ENCODE measurements at regions not wholly inside any gene's neighbourhood (a gene's known extent, or its start where the extent isn't known, plus 50 kb on each side); places are given as distances from the start of the nearest gene placed in this dataset.

DNA sequence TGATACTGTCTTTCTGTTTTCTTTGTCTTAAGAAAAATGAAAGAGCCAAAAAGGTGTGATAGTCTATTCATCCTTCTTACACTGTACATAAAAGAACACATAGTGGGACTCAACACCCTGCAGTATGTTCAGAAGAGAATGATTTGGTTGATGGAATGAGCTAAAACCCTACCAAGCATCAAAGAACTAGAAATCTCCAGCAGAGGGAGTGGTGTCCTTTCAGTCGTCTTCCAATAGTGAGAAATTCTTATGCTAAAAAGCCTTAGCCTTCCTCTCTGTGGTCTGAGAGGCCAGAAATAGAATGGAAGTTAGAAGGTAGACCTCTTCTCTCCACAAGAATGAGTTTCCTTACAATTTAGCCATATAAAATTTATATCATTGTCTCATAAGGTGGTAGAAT is 393.4 kb upstream of the SEL1L start:
- no peaks in the 10 kb centered on the region for H3K9me3 ChIP-seq
- no peak for FAIRE-seq
- CTCF ChIA-PET: no interaction called here

DNA sequence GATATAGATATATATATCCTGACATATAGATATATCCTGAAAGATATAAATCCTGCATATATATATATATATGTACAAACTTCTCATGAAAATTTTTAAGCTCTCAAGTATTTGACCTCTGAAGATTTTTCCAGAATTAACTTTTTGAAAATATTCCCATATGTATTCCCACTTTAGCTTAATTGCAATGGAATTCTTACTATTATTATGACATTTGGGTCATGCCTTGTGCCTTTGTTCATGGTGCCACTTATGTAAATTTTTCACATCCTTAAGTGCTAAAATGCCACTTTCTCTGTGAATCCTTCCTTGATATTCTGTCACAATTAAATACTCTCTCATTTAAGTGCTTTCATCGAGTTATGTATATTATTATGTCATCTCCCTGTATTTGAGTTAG is 398.2 kb upstream of the SEL1L start:
- no peak for DNase-seq (ENCODE audit: low read depth in 1 of 2, low spot score in 1 of 2)
- FAIRE-seq: no peak
- H3K4me3 ChIP-seq: no peak overlapping the region
- no peak overlapping the region for H3K4me2 ChIP-seq
- ATAC-seq: no peak
- ChIA-PET CTCF (no interaction called here), POLR2A (no interaction called here)
- no peak overlapping the region for H3K27ac ChIP-seq
- WGBS (ENCODE audit: missing lambda C conversion rate): 3% methylated on average over 1 of the region's 1 CpG
- no peaks in the 10 kb centered on the region for H3K4me1 ChIP-seq
- H3K9me3 ChIP-seq: no peaks in the 10 kb centered on the region
- TF ChIP-seq NR3C1 (IDR thresholded peaks at IDR 0.05) (no peak), RCOR1 (IDR thresholded peaks at IDR 0.05; ENCODE audit: low read depth, low read length) (no peak), EP300 (IDR thresholded peaks at IDR 0.05) (no peak), HOXB5 (CRISPR knock-in tag; IDR thresholded peaks at IDR 0.05) (no peak), RFX5 (IDR thresholded peaks at IDR 0.05) (no peak), CHD4 (IDR thresholded peaks at IDR 0.05; ENCODE audit: borderline replicate concordance) (no peak), HOXB13 (CRISPR knock-in tag; IDR thresholded peaks at IDR 0.05; ENCODE audit: low read depth) (no peak), EHF (CRISPR knock-in tag; IDR thresholded peaks at IDR 0.05) (no peak)
- TF ChIP-seq, protein P1, sequence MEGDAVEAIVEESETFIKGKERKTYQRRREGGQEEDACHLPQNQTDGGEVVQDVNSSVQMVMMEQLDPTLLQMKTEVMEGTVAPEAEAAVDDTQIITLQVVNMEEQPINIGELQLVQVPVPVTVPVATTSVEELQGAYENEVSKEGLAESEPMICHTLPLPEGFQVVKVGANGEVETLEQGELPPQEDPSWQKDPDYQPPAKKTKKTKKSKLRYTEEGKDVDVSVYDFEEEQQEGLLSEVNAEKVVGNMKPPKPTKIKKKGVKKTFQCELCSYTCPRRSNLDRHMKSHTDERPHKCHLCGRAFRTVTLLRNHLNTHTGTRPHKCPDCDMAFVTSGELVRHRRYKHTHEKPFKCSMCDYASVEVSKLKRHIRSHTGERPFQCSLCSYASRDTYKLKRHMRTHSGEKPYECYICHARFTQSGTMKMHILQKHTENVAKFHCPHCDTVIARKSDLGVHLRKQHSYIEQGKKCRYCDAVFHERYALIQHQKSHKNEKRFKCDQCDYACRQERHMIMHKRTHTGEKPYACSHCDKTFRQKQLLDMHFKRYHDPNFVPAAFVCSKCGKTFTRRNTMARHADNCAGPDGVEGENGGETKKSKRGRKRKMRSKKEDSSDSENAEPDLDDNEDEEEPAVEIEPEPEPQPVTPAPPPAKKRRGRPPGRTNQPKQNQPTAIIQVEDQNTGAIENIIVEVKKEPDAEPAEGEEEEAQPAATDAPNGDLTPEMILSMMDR (IDR thresholded peaks at IDR 0.05): no peak

More for the DNA sequence above, 393.4 kb upstream of the SEL1L start:
- WGBS (ENCODE audit: missing lambda C conversion rate): 0% methylated on average over 1 of the region's 1 CpG
- Histone ChIP-seq H3K4me1 (no peaks in the 10 kb centered on the region), H3K27ac (no peak overlapping the region), H3K4me2 (no peak overlapping the region), H3K4me3 (no peak overlapping the region)
- no peak for DNase-seq (ENCODE audit: low read depth in 1 of 2, low spot score in 1 of 2)
- POLR2A ChIA-PET: no interaction called here
- no peak for TF ChIP-seq CHD2 (IDR thresholded peaks at IDR 0.05; ENCODE audit: low read length, partially characterized antibody)
- no peak for ATAC-seq

DNA sequence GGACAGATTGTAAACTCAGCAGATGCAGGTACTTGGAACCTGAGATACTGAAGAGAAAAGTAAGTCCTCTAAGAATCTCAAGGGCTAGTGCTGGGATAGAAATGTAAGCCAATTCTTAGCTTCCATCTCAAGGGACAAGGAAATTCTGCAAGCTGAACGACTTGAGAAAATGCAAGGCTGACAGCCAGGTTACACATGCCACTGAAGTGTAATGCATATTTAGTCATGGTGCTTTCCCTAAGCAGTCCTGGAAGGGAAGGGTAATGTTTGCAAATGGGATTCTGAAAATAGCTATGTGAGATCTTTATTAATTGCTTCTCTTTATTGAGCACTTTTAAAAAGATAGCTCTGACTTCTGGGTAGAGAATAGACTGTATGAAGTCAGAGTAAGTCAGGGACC is 402.7 kb upstream of the SEL1L start:
- DNase-seq (ENCODE audit: low read depth in 1 of 2, low spot score in 1 of 2) (no peak), ATAC-seq (no peak), FAIRE-seq (no peak)
- H3K4me3 ChIP-seq: no peak overlapping the region
- H3K4me2 ChIP-seq: no peak overlapping the region
- H3K9me3 ChIP-seq: no peaks in the 10 kb centered on the region
- 0% methylated on average over 1 of the region's 1 CpG for WGBS (ENCODE audit: missing lambda C conversion rate)
- H3K27ac ChIP-seq: no peak overlapping the region
- ChIA-PET CTCF (no interaction called here), POLR2A (no interaction called here)
- TF ChIP-seq PHF8 (IDR thresholded peaks at IDR 0.05; ENCODE audit: borderline replicate concordance, low read depth): no peak
- no peak for TF ChIP-seq CBX2 (IDR thresholded peaks at IDR 0.05; ENCODE audit: borderline replicate concordance, low read depth)
- no peak for TF ChIP-seq RNF2 (IDR thresholded peaks at IDR 0.05; ENCODE audit: borderline replicate concordance, low read depth)
- TF ChIP-seq HDAC2 (IDR thresholded peaks at IDR 0.05): no peak
- no peak for TF ChIP-seq CEBPB (IDR thresholded peaks at IDR 0.05)
- TF ChIP-seq MYC (IDR thresholded peaks at IDR 0.05; ENCODE audit: borderline replicate concordance, low read length): no peak
- TF ChIP-seq SMC3 (IDR thresholded peaks at IDR 0.05): no peak
- no peak for TF ChIP-seq EHF (CRISPR knock-in tag; IDR thresholded peaks at IDR 0.05)
- no peak for TF ChIP-seq RAD21 (conservative IDR thresholded peaks at IDR 0.05 in 1 of 2, IDR thresholded peaks at IDR 0.05 in 1 of 2)
- TF ChIP-seq, protein P2, sequence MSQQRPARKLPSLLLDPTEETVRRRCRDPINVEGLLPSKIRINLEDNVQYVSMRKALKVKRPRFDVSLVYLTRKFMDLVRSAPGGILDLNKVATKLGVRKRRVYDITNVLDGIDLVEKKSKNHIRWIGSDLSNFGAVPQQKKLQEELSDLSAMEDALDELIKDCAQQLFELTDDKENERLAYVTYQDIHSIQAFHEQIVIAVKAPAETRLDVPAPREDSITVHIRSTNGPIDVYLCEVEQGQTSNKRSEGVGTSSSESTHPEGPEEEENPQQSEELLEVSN (IDR thresholded peaks at IDR 0.05; ENCODE audit: borderline replicate concordance, low read depth): no peak
- TF ChIP-seq KDM1A (IDR thresholded peaks at IDR 0.05; ENCODE audit: low read depth): no peak
- no peak for TF ChIP-seq FOSB (CRISPR knock-in tag; IDR thresholded peaks at IDR 0.05)
- H3K4me1 ChIP-seq: no peaks in the 10 kb centered on the region

DNA sequence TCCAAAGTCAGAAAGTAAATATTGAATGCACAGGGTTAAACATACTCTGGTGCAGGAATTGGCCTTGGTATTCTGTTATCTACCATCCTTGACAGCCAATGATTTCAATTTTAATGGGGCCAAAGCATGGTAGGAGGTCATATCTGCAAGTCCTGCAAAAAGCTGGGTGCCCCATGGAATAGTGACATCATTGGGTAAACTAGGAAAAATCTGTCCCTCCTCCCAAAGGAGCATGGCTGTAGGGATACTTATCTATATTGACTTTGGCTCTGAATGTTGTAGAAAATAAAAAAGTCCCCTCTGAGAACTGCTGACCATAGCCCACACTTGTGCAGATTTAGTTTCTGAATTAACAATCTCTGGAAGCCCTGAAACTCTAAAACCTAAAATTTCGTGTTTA is 403.2 kb upstream of the SEL1L start:
- ATAC-seq (no peak), FAIRE-seq (no peak), DNase-seq (ENCODE audit: low read depth in 1 of 2, low spot score in 1 of 2) (no peak)
- H3K27ac ChIP-seq: no peak overlapping the region
- CTCF ChIA-PET: no interaction called here
- H3K4me3 ChIP-seq: no peak overlapping the region
- POLR2A ChIA-PET: no interaction called here
- H3K9me3 ChIP-seq: no peaks in the 10 kb centered on the region
- no peaks in the 10 kb centered on the region for H3K4me1 ChIP-seq
- no peak overlapping the region for H3K4me2 ChIP-seq
- 3% methylated on average over 1 of the region's 1 CpG for WGBS (ENCODE audit: missing lambda C conversion rate)
- TF ChIP-seq, protein P3, sequence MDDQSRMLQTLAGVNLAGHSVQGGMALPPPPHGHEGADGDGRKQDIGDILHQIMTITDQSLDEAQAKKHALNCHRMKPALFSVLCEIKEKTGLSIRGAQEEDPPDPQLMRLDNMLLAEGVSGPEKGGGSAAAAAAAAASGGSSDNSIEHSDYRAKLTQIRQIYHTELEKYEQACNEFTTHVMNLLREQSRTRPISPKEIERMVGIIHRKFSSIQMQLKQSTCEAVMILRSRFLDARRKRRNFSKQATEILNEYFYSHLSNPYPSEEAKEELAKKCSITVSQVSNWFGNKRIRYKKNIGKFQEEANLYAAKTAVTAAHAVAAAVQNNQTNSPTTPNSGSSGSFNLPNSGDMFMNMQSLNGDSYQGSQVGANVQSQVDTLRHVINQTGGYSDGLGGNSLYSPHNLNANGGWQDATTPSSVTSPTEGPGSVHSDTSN (IDR thresholded peaks at IDR 0.05): no peak
- TF ChIP-seq GATA3 (IDR thresholded peaks at IDR 0.05; ENCODE audit: borderline replicate concordance): no peak
- no peak for TF ChIP-seq EHF (CRISPR knock-in tag; IDR thresholded peaks at IDR 0.05)
- TF ChIP-seq FOSB (CRISPR knock-in tag; IDR thresholded peaks at IDR 0.05): no peak
- TF ChIP-seq EP300 (IDR thresholded peaks at IDR 0.05): no peak
- no peak for TF ChIP-seq ESRRA (IDR thresholded peaks at IDR 0.05; ENCODE audit: borderline replicate concordance, low read length)
- no peak for TF ChIP-seq MAZ (IDR thresholded peaks at IDR 0.05; ENCODE audit: borderline replicate concordance, low read depth, low read length)
- TF ChIP-seq CBX2 (IDR thresholded peaks at IDR 0.05; ENCODE audit: borderline replicate concordance, low read depth): no peak
- no peak for TF ChIP-seq KDM1A (IDR thresholded peaks at IDR 0.05; ENCODE audit: low read depth)
- no peak for TF ChIP-seq SREBF2 (IDR thresholded peaks at IDR 0.05)
- TF ChIP-seq FOSL2 (IDR thresholded peaks at IDR 0.05): no peak
- TF ChIP-seq FOSL2 (CRISPR knock-in tag; IDR thresholded peaks at IDR 0.05): no peak
- TF ChIP-seq KDM5A (IDR thresholded peaks at IDR 0.05): no peak
- TF ChIP-seq HOXA7 (CRISPR knock-in tag; IDR thresholded peaks at IDR 0.05): no peak
- TF ChIP-seq MAFK (IDR thresholded peaks at IDR 0.05; ENCODE audit: partially characterized antibody): no peak
- no peak for TF ChIP-seq CHD2 (IDR thresholded peaks at IDR 0.05; ENCODE audit: low read length, partially characterized antibody)
- no peak for TF ChIP-seq NFE2L2 (conservative IDR thresholded peaks at IDR 0.05; ENCODE audit: low read length)
- TF ChIP-seq HOXB13 (CRISPR knock-in tag; IDR thresholded peaks at IDR 0.05; ENCODE audit: low read depth): no peak
